ENCODE measurements at regions not wholly inside any gene's neighbourhood (a gene's known extent, or its start where the extent isn't known, plus 50 kb on each side); places are given as distances from the start of the nearest gene placed in this dataset.
"Not testable (repeated sequence)": the region's sequence is repeated elsewhere in the genome, so short reads cannot be mapped to it uniquely, and the experiment has no call there.

DNA sequence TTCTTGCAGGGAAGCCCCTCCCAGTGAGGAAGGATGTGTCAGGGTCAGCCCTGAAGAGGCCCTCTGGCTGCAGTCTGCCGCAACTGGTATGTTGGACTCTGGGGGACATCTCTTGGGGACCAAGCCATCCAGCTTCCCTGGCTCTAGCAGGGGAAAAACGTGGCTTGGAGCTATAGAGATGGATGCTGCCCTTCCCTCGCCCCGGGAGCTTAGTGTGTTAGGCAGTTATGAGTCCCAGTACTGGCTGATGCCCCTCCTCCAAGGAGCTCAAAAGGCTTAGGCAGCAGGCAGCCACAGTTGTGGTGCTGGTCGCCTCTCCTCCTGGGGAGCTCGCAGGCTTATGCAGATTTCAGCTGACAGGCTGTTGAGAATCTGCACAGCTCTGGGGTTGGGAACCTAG lies 353.1 kb upstream of the GBE1 start:
- Histone ChIP-seq H2AK5ac (ENCODE audit: low read length) (no peak overlapping the region), H3K79me2 (ENCODE audit: control insufficient read depth, insufficient read depth, low read length) (no peaks in the 10 kb centered on the region), H4K8ac (ENCODE audit: low read depth, low read length) (no peak overlapping the region), H3K23ac (ENCODE audit: low read length) (no peak overlapping the region), H4K5ac (ENCODE audit: low read length) (no peak overlapping the region), H3K4me1 (ENCODE audit: control insufficient read depth, low read depth, low read length) (no peaks in the 10 kb centered on the region), H2BK5ac (ENCODE audit: low read length) (no peak overlapping the region), H3K27me3 (ENCODE audit: insufficient read depth, low read length, poor library complexity) (no peaks in the 10 kb centered on the region), H3K56ac (ENCODE audit: low read length) (no peak overlapping the region), H3K9ac (ENCODE audit: low read length) (no peak overlapping the region), H3K36me3 (ENCODE audit: control insufficient read depth, insufficient read depth, low read length) (no peaks in the 10 kb centered on the region), H2BK120ac (ENCODE audit: low read depth, low read length) (no peak overlapping the region), H3K4ac (ENCODE audit: low read depth, low read length) (no peak overlapping the region), H2BK15ac (replicated peaks; ENCODE audit: low read depth) (no peak overlapping the region), H3K4me2 (ENCODE audit: low read length) (no peak overlapping the region), H3K4me3 (ENCODE audit: low read length) (no peak overlapping the region), H3K27ac (ENCODE audit: low read depth, low read length) (no peak overlapping the region), H3K18ac (ENCODE audit: low read length) (no peak overlapping the region), H3K79me1 (ENCODE audit: low read length) (no peaks in the 10 kb centered on the region)
- WGBS (ENCODE audit: extremely low coverage, insufficient coverage, low lambda C conversion rate), result no CpG with 5 or more reads among the region's 6 CpGs
- DNase-seq, result no peak

DNA sequence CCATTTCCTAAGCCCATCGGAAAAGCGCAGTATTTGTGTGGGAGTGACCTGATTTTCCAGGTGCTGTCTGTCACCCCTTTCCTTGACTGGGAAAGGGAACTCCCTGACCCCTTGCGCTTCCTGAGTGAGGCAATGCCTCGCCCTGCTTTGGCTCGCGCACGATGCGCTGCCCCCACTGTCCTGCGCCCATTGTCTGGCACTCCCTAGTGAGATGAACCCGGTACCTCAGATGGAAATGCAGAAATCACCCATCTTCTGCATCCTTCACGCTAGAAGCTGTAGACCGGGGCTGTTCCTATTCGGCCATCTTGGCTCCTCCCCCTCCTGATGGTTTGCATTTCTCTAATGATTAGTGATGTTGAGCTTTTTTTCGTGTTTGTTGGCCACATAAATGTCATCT lies 349.3 kb upstream of the GBE1 start:
- H3K4me2 ChIP-seq (ENCODE audit: low read length); H3K23ac ChIP-seq (ENCODE audit: low read length); H2BK5ac ChIP-seq (ENCODE audit: low read length); H3K27ac ChIP-seq (ENCODE audit: low read depth, low read length); H4K8ac ChIP-seq (ENCODE audit: low read depth, low read length); H3K79me1 ChIP-seq (ENCODE audit: low read length); H3K9ac ChIP-seq (ENCODE audit: low read length); H3K56ac ChIP-seq (ENCODE audit: low read length); H3K36me3 ChIP-seq (ENCODE audit: control insufficient read depth, insufficient read depth, low read length); H2AK5ac ChIP-seq (ENCODE audit: low read length); H2BK120ac ChIP-seq (ENCODE audit: low read depth, low read length); H3K4me3 ChIP-seq (ENCODE audit: low read length); DNase-seq; H2BK15ac ChIP-seq (replicated peaks; ENCODE audit: low read depth); H3K4me1 ChIP-seq (ENCODE audit: control insufficient read depth, low read depth, low read length); H3K79me2 ChIP-seq (ENCODE audit: control insufficient read depth, insufficient read depth, low read length); H3K27me3 ChIP-seq (ENCODE audit: insufficient read depth, low read length, poor library complexity); H4K5ac ChIP-seq (ENCODE audit: low read length); H3K18ac ChIP-seq (ENCODE audit: low read length); H3K4ac ChIP-seq (ENCODE audit: low read depth, low read length): not testable (repeated sequence)
- no CpG with 5 or more reads among the region's 14 CpGs for WGBS (ENCODE audit: extremely low coverage, insufficient coverage, low lambda C conversion rate)

DNA sequence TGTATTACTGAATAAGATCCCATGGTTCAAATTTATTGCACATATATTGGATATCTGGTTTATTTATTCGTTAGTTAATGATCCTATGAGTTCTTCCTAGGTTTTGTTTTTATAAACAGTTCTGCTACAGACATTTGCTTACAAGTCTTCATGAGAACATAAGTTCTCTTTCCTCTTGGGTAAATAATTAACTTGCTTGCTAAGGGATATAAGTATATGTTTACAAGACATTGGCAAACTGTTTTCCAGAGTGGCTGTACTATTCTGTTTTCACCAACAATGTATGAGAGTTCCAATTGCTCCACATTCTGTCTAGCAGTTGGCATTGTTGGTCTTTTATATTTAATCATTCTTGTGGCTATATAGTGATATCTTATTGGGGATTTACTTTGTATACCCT lies 341.8 kb upstream of the GBE1 start:
- Histone ChIP-seq H3K4ac (ENCODE audit: low read depth, low read length) (no peak overlapping the region), H3K27ac (ENCODE audit: low read depth, low read length) (no peak overlapping the region), H4K5ac (ENCODE audit: low read length) (no peak overlapping the region), H3K4me1 (ENCODE audit: control insufficient read depth, low read depth, low read length) (no peaks in the 10 kb centered on the region), H3K56ac (ENCODE audit: low read length) (no peak overlapping the region), H3K18ac (ENCODE audit: low read length) (no peak overlapping the region), H3K79me2 (ENCODE audit: control insufficient read depth, insufficient read depth, low read length) (no peaks in the 10 kb centered on the region), H4K8ac (ENCODE audit: low read depth, low read length) (no peak overlapping the region), H3K4me2 (ENCODE audit: low read length) (no peak overlapping the region), H2AK5ac (ENCODE audit: low read length) (no peak overlapping the region), H3K27me3 (ENCODE audit: insufficient read depth, low read length, poor library complexity) (no peaks in the 10 kb centered on the region), H3K23ac (ENCODE audit: low read length) (no peak overlapping the region), H2BK5ac (ENCODE audit: low read length) (no peak overlapping the region), H2BK120ac (ENCODE audit: low read depth, low read length) (no peak overlapping the region), H2BK15ac (replicated peaks; ENCODE audit: low read depth) (no peak overlapping the region), H3K4me3 (ENCODE audit: low read length) (no peak overlapping the region), H3K79me1 (ENCODE audit: low read length) (no peaks in the 10 kb centered on the region), H3K36me3 (ENCODE audit: control insufficient read depth, insufficient read depth, low read length) (no peaks in the 10 kb centered on the region), H3K9ac (ENCODE audit: low read length) (no peak overlapping the region)
- WGBS (ENCODE audit: extremely low coverage, insufficient coverage, low lambda C conversion rate), result no CpG with 5 or more reads among the region's 1 CpG
- no peak for DNase-seq

DNA sequence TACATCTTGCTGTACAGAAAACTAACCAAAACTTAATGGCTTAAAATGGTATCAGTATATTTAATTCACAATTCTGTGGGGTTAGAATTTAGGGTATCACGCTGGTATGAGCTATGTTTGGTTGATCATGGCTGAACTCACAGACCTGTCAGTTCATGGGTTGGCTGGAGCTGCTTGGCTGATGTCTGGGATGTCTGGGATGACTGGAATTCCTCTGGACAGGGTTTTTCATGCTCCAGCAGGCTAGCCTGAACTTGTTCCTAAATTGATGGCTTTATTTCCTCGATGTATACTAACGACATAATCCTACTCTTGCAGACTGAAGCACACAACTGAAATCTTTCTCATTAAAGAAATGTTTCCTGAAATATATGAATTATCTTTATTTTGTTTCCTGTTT lies 338.9 kb upstream of the GBE1 start:
- no peak overlapping the region for H4K5ac ChIP-seq (ENCODE audit: low read length)
- H3K4me2 ChIP-seq (ENCODE audit: low read length), result no peak overlapping the region
- H3K36me3 ChIP-seq (ENCODE audit: control insufficient read depth, insufficient read depth, low read length), result no peaks in the 10 kb centered on the region
- no peak overlapping the region for H3K56ac ChIP-seq (ENCODE audit: low read length)
- no peak overlapping the region for H3K23ac ChIP-seq (ENCODE audit: low read length)
- no peak overlapping the region for H2BK15ac ChIP-seq (replicated peaks; ENCODE audit: low read depth)
- H3K4me3 ChIP-seq (ENCODE audit: low read length), result no peak overlapping the region
- no peak overlapping the region for H3K4ac ChIP-seq (ENCODE audit: low read depth, low read length)
- H3K9ac ChIP-seq (ENCODE audit: low read length), result no peak overlapping the region
- H2BK120ac ChIP-seq (ENCODE audit: low read depth, low read length), result no peak overlapping the region
- H3K79me1 ChIP-seq (ENCODE audit: low read length), result no peaks in the 10 kb centered on the region
- no peaks in the 10 kb centered on the region for H3K27me3 ChIP-seq (ENCODE audit: insufficient read depth, low read length, poor library complexity)
- DNase-seq, result peak; percentile 40
- no peak overlapping the region for H2AK5ac ChIP-seq (ENCODE audit: low read length)
- no peak overlapping the region for H2BK5ac ChIP-seq (ENCODE audit: low read length)
- H3K79me2 ChIP-seq (ENCODE audit: control insufficient read depth, insufficient read depth, low read length), result no peaks in the 10 kb centered on the region
- no peak overlapping the region for H3K27ac ChIP-seq (ENCODE audit: low read depth, low read length)
- H4K8ac ChIP-seq (ENCODE audit: low read depth, low read length), result no peak overlapping the region
- H3K4me1 ChIP-seq (ENCODE audit: control insufficient read depth, low read depth, low read length), result no peaks in the 10 kb centered on the region
- no peak overlapping the region for H3K18ac ChIP-seq (ENCODE audit: low read length)
- WGBS (ENCODE audit: extremely low coverage, insufficient coverage, low lambda C conversion rate), result no CpG with 5 or more reads among the region's 3 CpGs

DNA sequence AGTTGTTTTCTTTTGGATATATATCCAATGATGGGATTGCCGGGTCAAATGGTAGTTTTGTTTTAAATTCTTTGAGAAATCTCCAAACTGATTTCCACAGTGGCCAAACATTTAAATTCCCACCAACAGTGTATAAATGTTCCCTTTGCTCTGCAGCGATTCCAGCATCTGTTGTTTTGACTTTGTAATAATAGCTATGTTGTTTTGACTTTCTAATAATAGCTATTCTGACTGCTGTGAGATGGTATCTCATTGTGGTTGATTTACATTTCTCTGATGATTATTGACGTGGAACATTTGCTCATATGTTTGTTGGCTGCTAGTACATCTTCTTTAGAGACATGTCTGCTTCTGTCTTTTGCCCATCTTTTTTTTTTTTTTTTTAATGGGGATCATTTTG lies 332.2 kb upstream of the GBE1 start:
- no CpG with 5 or more reads among the region's 3 CpGs for WGBS (ENCODE audit: extremely low coverage, insufficient coverage, low lambda C conversion rate)

DNA sequence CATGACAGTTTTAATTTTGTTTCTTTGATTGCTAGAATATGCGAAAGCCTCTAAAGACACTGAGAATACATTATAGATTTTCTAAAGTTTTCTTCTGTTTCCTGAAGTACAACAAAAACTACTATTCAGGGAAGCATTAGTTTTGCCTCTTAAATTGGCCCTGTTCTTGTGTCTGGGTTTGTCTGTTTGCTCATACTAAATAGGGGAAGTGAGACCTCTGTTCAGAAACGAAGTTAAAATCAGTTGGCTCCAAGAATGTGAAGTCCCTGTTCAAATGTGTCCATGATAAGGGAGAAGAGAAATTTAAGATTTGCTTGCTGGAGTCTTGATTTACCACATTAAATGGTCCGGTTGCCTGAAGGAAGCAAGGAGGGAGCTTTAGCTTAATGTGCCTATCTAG lies 327.3 kb upstream of the GBE1 start:
- Histone ChIP-seq H2BK15ac (replicated peaks; ENCODE audit: low read depth) (no peak overlapping the region), H3K79me1 (ENCODE audit: low read length) (no peaks in the 10 kb centered on the region), H3K18ac (ENCODE audit: low read length) (no peak overlapping the region), H3K79me2 (ENCODE audit: control insufficient read depth, insufficient read depth, low read length) (no peaks in the 10 kb centered on the region), H2BK120ac (ENCODE audit: low read depth, low read length) (no peak overlapping the region), H4K5ac (ENCODE audit: low read length) (no peak overlapping the region), H3K9ac (ENCODE audit: low read length) (no peak overlapping the region), H4K8ac (ENCODE audit: low read depth, low read length) (no peak overlapping the region), H3K4ac (ENCODE audit: low read depth, low read length) (no peak overlapping the region), H3K36me3 (ENCODE audit: control insufficient read depth, insufficient read depth, low read length) (no peaks in the 10 kb centered on the region), H2AK5ac (ENCODE audit: low read length) (no peak overlapping the region), H3K27me3 (ENCODE audit: insufficient read depth, low read length, poor library complexity) (no peaks in the 10 kb centered on the region), H3K27ac (ENCODE audit: low read depth, low read length) (no peak overlapping the region), H2BK5ac (ENCODE audit: low read length) (no peak overlapping the region), H3K4me1 (ENCODE audit: control insufficient read depth, low read depth, low read length) (no peaks in the 10 kb centered on the region), H3K56ac (ENCODE audit: low read length) (no peak overlapping the region), H3K4me2 (ENCODE audit: low read length) (no peak overlapping the region), H3K23ac (ENCODE audit: low read length) (no peak overlapping the region), H3K4me3 (ENCODE audit: low read length) (no peak overlapping the region)
- no CpG with 5 or more reads among the region's 3 CpGs for WGBS (ENCODE audit: extremely low coverage, insufficient coverage, low lambda C conversion rate)
- no peak for DNase-seq

More for the DNA sequence above, 332.2 kb upstream of the GBE1 start:
- Histone ChIP-seq H3K36me3 (ENCODE audit: control insufficient read depth, insufficient read depth, low read length) (no peaks in the 10 kb centered on the region), H3K27me3 (ENCODE audit: insufficient read depth, low read length, poor library complexity) (no peaks in the 10 kb centered on the region), H3K4me2 (ENCODE audit: low read length) (no peak overlapping the region), H3K18ac (ENCODE audit: low read length) (no peak overlapping the region), H2BK5ac (ENCODE audit: low read length) (no peak overlapping the region), H4K5ac (ENCODE audit: low read length) (no peak overlapping the region), H3K79me1 (ENCODE audit: low read length) (no peaks in the 10 kb centered on the region), H3K9ac (ENCODE audit: low read length) (no peak overlapping the region), H2AK5ac (ENCODE audit: low read length) (no peak overlapping the region), H3K27ac (ENCODE audit: low read depth, low read length) (no peak overlapping the region), H3K56ac (ENCODE audit: low read length) (no peak overlapping the region), H3K4me3 (ENCODE audit: low read length) (no peak overlapping the region), H4K8ac (ENCODE audit: low read depth, low read length) (no peak overlapping the region), H2BK120ac (ENCODE audit: low read depth, low read length) (no peak overlapping the region), H3K23ac (ENCODE audit: low read length) (no peak overlapping the region), H3K4me1 (ENCODE audit: control insufficient read depth, low read depth, low read length) (no peaks in the 10 kb centered on the region), H2BK15ac (replicated peaks; ENCODE audit: low read depth) (no peak overlapping the region), H3K79me2 (ENCODE audit: control insufficient read depth, insufficient read depth, low read length) (no peaks in the 10 kb centered on the region), H3K4ac (ENCODE audit: low read depth, low read length) (no peak overlapping the region)
- no peak for DNase-seq
